HG02870 (cell line): ENCODE measurements at regions not wholly inside any gene's neighbourhood (a gene's known extent, or its start where the extent isn't known, plus 50 kb on each side); places are given as distances from the start of the nearest gene placed in this dataset.

Experiments used
- ATAC-seq: cut with Tn5 transposase; IDR thresholded peaks from one replicate; pipeline ENCODE4 v1.9.1; 2021; ENCODE audit warnings: mild to moderate bottlenecking, moderate library complexity; ENCODE audit not compliant: unreplicated experiment

- ATAC-seq: no peak
Measured at GRCh38 chr1:172972258-172972657, 78.5 kb downstream of the TNFSF18 start.

DNA sequence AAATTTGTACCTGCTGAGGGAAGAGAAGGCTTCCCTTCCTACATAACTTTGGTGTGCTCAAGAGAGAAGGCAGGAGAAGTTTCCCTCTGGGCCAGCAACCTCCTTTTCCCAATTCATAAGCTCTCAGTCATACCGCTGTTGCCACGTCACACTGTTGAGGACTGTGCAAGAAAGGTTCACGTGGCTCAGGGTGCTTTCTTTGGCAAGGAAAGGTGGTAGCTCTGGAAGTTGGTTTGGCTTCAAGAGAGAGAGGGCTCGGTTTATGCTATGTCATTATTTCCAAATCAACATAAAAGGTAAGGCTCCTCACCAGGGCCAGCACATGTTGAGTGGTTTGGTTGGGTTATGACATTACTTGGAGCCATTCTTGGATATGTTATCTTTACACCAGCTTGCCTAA lies 77.3 kb downstream of the TNFSF18 start:
- no peak for ATAC-seq

DNA sequence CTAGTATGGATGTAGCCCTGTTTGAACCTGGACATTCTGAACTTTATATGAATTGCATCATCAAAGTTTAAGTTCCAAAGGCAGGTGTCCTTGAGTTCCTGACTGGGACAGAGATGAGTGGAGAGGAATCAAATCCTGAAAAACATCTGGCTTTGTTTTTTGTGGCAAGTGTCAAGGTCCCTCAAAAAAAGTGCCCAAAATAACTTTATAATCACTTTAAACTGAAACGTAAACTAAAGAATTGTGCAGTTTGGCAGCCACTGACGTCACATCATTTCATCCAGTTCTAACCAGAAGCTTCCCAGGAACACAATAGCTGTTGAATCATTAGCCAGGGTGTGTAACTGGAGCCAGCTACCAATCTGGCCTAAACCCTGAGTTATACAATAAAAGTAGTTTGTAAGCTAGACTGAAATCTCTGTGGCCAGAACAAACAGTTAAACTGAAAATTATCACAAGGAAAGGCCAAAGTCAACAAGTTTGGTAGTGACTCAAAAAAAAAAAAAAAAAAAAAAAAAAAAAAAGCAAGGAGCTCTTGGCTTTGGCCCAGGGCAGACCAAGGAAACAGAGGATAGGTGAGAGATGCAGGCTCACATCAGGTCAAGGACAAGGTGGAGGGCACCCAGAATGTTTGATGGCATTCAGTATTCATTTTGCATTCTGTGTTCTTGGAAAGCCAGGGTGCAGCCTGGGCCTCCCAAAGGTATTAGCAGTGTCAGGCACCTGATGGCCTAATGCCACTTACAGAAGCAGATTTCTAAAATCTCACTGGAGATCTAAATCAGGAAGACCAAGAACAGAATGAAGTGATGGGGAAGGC lies 74.3 kb downstream of the TNFSF18 start:
- ATAC-seq: no peak

DNA sequence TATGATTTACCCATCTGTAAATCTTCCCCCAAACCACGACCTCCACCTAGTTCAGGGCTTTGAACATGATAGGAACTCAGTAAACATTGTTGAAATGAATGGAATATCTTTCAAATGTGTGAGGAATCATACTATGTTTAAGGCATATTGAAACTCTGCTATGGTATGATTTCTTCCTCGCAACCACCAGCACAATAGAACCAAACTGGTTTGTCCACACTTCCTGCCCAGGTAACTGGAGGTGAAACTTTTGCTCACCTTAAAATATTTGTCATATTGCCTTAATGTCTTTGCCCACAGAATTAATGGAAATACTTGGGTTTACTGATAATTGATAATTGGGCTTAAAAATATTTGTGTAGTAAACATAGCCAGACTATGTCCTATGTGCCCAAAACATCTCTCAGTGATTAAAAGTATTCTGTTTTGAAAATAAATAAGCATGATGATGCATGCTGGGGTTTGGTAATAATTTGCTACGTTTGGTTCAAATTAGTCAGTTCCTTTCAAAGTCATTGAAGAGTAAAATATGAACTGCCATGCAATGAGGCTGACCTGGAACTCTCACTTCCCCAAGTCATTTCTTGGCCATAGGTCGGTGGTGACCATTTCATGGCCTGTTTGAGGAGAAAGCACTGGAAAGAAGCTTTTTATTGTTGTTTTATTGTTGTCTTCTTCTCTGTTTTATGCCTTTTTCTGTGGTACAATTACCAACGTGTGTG lies 73.3 kb downstream of the TNFSF18 start:
- ATAC-seq: no peak

DNA sequence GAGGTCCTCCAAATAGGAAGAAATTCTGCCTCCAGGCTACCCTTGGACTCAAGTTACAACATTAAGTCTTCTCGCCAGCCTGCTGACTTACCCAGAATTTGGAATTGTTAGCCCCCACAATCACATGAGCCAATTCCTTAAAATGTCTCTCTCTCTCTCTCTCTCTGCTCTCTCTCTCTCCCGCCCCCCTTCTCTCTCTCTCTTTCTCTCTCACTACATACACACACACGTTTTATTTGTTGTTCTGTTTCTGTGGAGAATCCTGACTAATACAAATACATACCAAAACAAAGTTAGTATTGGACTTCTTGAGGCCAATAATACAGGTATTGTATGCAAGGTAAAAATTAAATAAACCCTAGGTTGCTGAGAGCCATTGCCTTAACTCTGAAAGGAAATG lies 72.1 kb downstream of the TNFSF18 start:
- no peak for ATAC-seq

DNA sequence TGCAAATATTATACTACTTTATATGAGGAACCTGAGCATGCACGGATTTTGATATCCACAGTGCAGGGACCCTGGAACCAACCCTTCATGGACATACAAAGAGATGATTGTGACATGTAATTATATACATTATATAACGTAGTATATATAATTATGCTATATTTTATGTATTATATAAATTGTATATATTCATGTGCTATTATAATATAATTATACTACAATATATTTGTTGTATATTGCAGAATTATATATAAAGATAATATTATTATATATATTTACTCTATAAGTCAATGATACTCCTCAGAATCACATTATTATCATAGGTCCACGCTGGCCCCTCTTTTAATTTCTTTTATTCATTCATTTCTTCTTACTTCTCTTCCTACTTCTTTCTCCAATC lies 70.9 kb downstream of the TNFSF18 start:
- no peak for ATAC-seq

- no peak for ATAC-seq
Measured at GRCh38 chr1:172980456-172980855, 70.3 kb downstream of the TNFSF18 start.

DNA sequence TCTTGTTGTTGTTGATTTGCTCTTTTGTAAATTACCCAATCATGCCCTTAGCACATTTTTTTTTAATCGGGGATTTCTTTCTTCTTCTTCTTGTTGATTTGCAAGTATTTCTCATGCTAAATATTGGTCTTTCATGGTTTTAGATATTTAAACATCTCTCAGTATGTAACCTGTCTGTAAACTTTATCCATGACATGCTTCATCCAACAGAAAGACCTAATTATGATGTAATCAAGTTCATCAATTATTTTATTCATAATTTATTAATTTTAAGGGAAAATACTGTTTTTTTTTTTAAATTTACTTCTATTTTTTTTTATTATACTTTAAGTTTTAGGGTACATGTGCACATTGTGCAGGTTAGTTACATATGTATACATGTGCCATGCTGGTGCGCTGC lies 69.8 kb downstream of the TNFSF18 start:
- no peak for ATAC-seq
